GM19324 (cell line): ENCODE measurements at regions not wholly inside any gene's neighbourhood (a gene's known extent, or its start where the extent isn't known, plus 50 kb on each side); places are given as distances from the start of the nearest gene placed in this dataset.
"Not testable (repeated sequence)": the region's sequence is repeated elsewhere in the genome, so short reads cannot be mapped to it uniquely, and the experiment has no call there.

Experiments
- ATAC-seq: cut with Tn5 transposase; IDR thresholded peaks from one replicate; pipeline ENCODE4 v1.9.1; 2021; ENCODE audit warnings: mild to moderate bottlenecking, moderate library complexity; ENCODE audit not compliant: unreplicated experiment, low FRiP score

- no peak for ATAC-seq
Measured at GRCh38 chr16:86243123-86243473, 267.2 kb upstream of the FOXF1 start.

- no peak for ATAC-seq
Measured at GRCh38 chr16:86243571-86244154, 266.7 kb upstream of the FOXF1 start.

GRCh38 chr16:86244158-86244557, 266.2 kb upstream of the FOXF1 start:
- ATAC-seq, result no peak

GRCh38 chr16:86244936-86245335, 265.4 kb upstream of the FOXF1 start:
- ATAC-seq, result no peak

GRCh38 chr16:86245351-86245750, 265.0 kb upstream of the FOXF1 start:
- no peak for ATAC-seq

GRCh38 chr16:86245895-86246294, 264.4 kb upstream of the FOXF1 start:
- ATAC-seq, result no peak

GRCh38 chr16:86248310-86248905, 261.9 kb upstream of the FOXF1 start:
- no peak for ATAC-seq

- ATAC-seq, result no peak
Measured at GRCh38 chr16:86249631-86250030, 260.7 kb upstream of the FOXF1 start.

- no peak for ATAC-seq
Measured at GRCh38 chr16:86251682-86252081, 258.6 kb upstream of the FOXF1 start.

GRCh38 chr16:86252596-86252995, 257.7 kb upstream of the FOXF1 start:
- ATAC-seq, result no peak

GRCh38 chr16:86255966-86256365, 254.4 kb upstream of the FOXF1 start:
- no peak for ATAC-seq

GRCh38 chr16:86256995-86257394, 253.3 kb upstream of the FOXF1 start:
- no peak for ATAC-seq

- no peak for ATAC-seq
Measured at GRCh38 chr16:86257546-86257945, 252.8 kb upstream of the FOXF1 start.

GRCh38 chr16:86258713-86259112, 251.6 kb upstream of the FOXF1 start:
- ATAC-seq, result no peak

- no peak for ATAC-seq
Measured at GRCh38 chr16:86259499-86259898, 250.8 kb upstream of the FOXF1 start.

GRCh38 chr16:86261379-86261778, 248.9 kb upstream of the FOXF1 start:
- no peak for ATAC-seq

GRCh38 chr16:86267657-86268056, 242.7 kb upstream of the FOXF1 start:
- ATAC-seq, result not testable (repeated sequence)

GRCh38 chr16:86270696-86271095, 239.6 kb upstream of the FOXF1 start:
- no peak for ATAC-seq

GRCh38 chr16:86272744-86273143, 237.6 kb upstream of the FOXF1 start:
- ATAC-seq, result no peak

- no peak for ATAC-seq
Measured at GRCh38 chr16:86277221-86277620, 233.1 kb upstream of the FOXF1 start.

- not testable (repeated sequence) for ATAC-seq
Measured at GRCh38 chr16:86277859-86278258, 232.5 kb upstream of the FOXF1 start.

- no peak for ATAC-seq
Measured at GRCh38 chr16:86281421-86281820, 228.9 kb upstream of the FOXF1 start.

GRCh38 chr16:86283944-86284343, 226.4 kb upstream of the FOXF1 start:
- no peak for ATAC-seq
